Glutamatergic neuron (in vitro differentiated cells): ENCODE measurements at regions not wholly inside any gene's neighbourhood (a gene's known extent, or its start where the extent isn't known, plus 50 kb on each side); places are given as distances from the start of the nearest gene placed in this dataset.

ENCODE experiments used
- DNase-seq: peaks from one replicate; pipeline ENCODE4 v3.0.0; 2022
- H3K27ac Mint-ChIP-seq: one replicate; pipeline ENCODE4 v1.8.0; 2020; ENCODE audit warnings: mild to moderate bottlenecking, mixed read lengths, inconsistent platforms; ENCODE audit not compliant: unreplicated experiment
- H3K27me3 Mint-ChIP-seq: one replicate; pipeline ENCODE4 v1.8.0; 2020; ENCODE audit warnings: mild to moderate bottlenecking, moderate library complexity, mixed read lengths, inconsistent platforms; ENCODE audit not compliant: unreplicated experiment
- H3K36me3 Mint-ChIP-seq: one replicate; pipeline ENCODE4 v1.8.0; 2020; ENCODE audit warnings: mild to moderate bottlenecking, mixed read lengths, inconsistent platforms; ENCODE audit not compliant: unreplicated experiment
- H3K4me1 Mint-ChIP-seq: one replicate; pipeline ENCODE4 v1.8.0; 2020; ENCODE audit warnings: mild to moderate bottlenecking, low read depth, mixed read lengths, inconsistent platforms; ENCODE audit not compliant: unreplicated experiment
- H3K4me3 Mint-ChIP-seq: one replicate; pipeline ENCODE4 v1.8.0; 2020; ENCODE audit warnings: mild to moderate bottlenecking, mixed read lengths, inconsistent platforms; ENCODE audit not compliant: unreplicated experiment
- H3K9me3 Mint-ChIP-seq: one replicate; pipeline ENCODE4 v1.8.0; 2020; ENCODE audit warnings: mild to moderate bottlenecking, moderate library complexity, mixed read lengths, inconsistent platforms; ENCODE audit not compliant: unreplicated experiment
- CTCF ChIP-seq: fragments of 200-600 bp; sonication (generic); IDR thresholded peaks from one replicate; pipeline ENCODE4 v1.5.0; 2021; ENCODE audit not compliant: partially characterized antibody, unreplicated experiment

- Mint-ChIP-seq H3K27ac (no peak overlapping the region), H3K9me3 (no peaks in the 10 kb centered on the region), H3K27me3 (no peaks in the 10 kb centered on the region), H3K4me1 (peaks cover 7% of the 10 kb centered on the region), H3K36me3 (no peaks in the 10 kb centered on the region), H3K4me3 (no peak overlapping the region)
- TF ChIP-seq CTCF, result no peak
- no peak for DNase-seq
These were observed 552.8 kb upstream of the KLHL29 start for GRCh38 chr2:22832196-22832595.

- no peaks in the 10 kb centered on the region for H3K36me3 Mint-ChIP-seq
These were observed 546.5 kb upstream of the KLHL29 start for GRCh38 chr2:22838461-22838860.

GRCh38 chr2:22842205-22842869 is 542.6 kb upstream of the KLHL29 start:
- no peak for TF ChIP-seq CTCF
- H3K27me3 Mint-ChIP-seq, result no peaks in the 10 kb centered on the region
- no peak overlapping the region for H3K27ac Mint-ChIP-seq
- no peaks in the 10 kb centered on the region for H3K36me3 Mint-ChIP-seq
- H3K4me3 Mint-ChIP-seq, result no peak overlapping the region
- peaks cover 4% of the 10 kb centered on the region for H3K4me1 Mint-ChIP-seq
- no peaks in the 10 kb centered on the region for H3K9me3 Mint-ChIP-seq
- DNase-seq, result no peak

More at GRCh38 chr2:22838461-22838860, 546.5 kb upstream of the KLHL29 start:
- H3K4me1 Mint-ChIP-seq, result peaks cover 9% of the 10 kb centered on the region
- H3K27me3 Mint-ChIP-seq, result no peaks in the 10 kb centered on the region
- no peak for DNase-seq
- no peak overlapping the region for H3K4me3 Mint-ChIP-seq
- no peak for TF ChIP-seq CTCF
- no peak overlapping the region for H3K27ac Mint-ChIP-seq
- H3K9me3 Mint-ChIP-seq, result no peaks in the 10 kb centered on the region

DNA sequence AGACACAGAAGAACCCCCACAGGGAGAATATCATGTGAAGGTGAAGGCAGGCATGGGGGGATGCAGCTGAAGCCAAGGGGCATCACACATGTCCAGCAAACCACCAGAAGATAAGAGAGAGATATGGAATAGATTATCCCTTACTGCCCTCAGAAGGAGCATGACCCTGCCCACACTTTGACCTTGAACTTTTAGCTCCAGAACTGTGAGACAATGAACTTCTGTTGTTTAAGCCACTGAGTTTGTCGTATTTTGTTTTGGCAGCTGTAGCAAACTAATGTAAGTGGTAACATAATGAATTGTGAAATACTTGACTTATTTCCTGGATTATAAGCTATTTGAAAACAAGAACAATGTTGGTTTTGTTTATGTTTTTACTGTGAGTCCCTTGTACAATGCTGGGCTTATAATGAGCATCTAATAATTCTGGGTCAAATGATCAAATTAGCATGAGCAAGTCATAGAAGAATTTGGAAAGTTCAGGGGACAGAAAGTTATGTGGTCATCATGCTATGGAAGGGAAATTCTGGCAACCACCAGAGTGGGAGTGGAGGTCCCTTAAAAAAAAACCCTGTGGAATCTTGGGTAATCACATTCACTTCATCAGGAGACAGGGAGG is 541.0 kb upstream of the KLHL29 start:
- Mint-ChIP-seq H3K27ac (no peak overlapping the region), H3K4me3 (no peak overlapping the region), H3K36me3 (no peaks in the 10 kb centered on the region), H3K27me3 (no peaks in the 10 kb centered on the region), H3K9me3 (no peaks in the 10 kb centered on the region), H3K4me1 (peaks cover 4% of the 10 kb centered on the region)
- DNase-seq, result no peak
- TF ChIP-seq CTCF, result no peak

GRCh38 chr2:22850310-22850709 is 534.7 kb upstream of the KLHL29 start:
- Mint-ChIP-seq H3K4me3 (no peak overlapping the region), H3K36me3 (peaks cover 8% of the 10 kb centered on the region), H3K4me1 (peaks cover 8% of the 10 kb centered on the region), H3K27me3 (no peaks in the 10 kb centered on the region), H3K27ac (no peak overlapping the region), H3K9me3 (no peaks in the 10 kb centered on the region)
- TF ChIP-seq CTCF, result no peak
- no peak for DNase-seq
